Prostate gland (tissue), 2 donors: ENCODE measurements at regions not wholly inside any gene's neighbourhood (a gene's known extent, or its start where the extent isn't known, plus 50 kb on each side); places are given as distances from the start of the nearest gene placed in this dataset.

Experiments used
- CTCF ChIP-seq, 4 experiments: fragments of 200-600 bp in 2 of 4; fragments of 450-650 bp in 2 of 4; sonication (generic) in 2 of 4; IDR thresholded peaks; 1 replicate in 3 of 4; 2 replicates in 1 of 4; pipeline ENCODE4 v1.5.1; 2016 to 2019; ENCODE audit warnings: antibody characterized with exemption in 4 of 4, mild to moderate bottlenecking in 2 of 4, moderate library complexity in 2 of 4
- POLR2A ChIP-seq: fragments of 450-650 bp; IDR thresholded peaks from one replicate; pipeline ENCODE4 v1.6.1; 2016; ENCODE audit warnings: antibody characterized with exemption, mild to moderate bottlenecking

DNA sequence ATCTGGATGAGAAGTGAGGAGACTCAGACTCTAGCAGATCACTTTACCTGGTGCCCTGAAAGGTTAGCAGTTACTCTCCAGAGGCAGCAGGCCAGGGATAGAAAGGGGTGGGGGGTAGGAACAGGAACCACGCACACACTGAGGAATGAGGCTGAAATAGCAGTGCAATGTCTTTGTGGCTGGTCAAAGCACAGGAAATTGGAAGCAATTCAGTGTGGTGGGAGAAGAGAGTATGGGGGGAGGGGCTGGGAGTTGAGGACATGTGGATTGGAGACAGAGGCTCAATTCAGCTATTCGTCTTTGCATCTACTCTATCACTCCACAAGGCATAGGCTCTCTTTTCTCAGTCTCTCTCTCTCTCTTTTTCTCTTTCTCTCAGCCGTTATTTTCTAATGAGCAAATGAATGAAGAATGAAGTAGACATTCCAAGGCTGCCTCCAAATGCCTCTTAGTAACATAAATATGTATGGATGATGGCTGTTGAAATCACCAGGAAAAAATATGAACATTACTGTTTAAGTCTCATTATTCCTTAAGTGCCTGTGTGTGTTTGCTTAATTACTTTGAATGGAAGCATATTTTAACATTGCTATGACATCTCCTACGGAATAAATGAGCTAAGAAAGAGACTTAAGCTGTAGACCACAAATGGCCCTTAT is 979.4 kb downstream of the TSN start:
- TF ChIP-seq CTCF (IDR thresholded peaks at IDR 0.05) (no peak), POLR2A (no peak)
